ENCODE measurements at regions not wholly inside any gene's neighbourhood (a gene's known extent, or its start where the extent isn't known, plus 50 kb on each side); places are given as distances from the start of the nearest gene placed in this dataset.
"Not testable (repeated sequence)": the region's sequence is repeated elsewhere in the genome, so short reads cannot be mapped to it uniquely, and the experiment has no call there.

GRCh38 chr5:130747556-130747955 is 417.5 kb downstream of the HINT1 start:
- H3K4me2 ChIP-seq (ENCODE audit: insufficient read depth, insufficient read length, low read length), result no peak overlapping the region
- no peaks in the 10 kb centered on the region for H4K20me1 ChIP-seq (ENCODE audit: control insufficient read depth, insufficient read depth, insufficient read length)
- no peak overlapping the region for H2AFZ ChIP-seq (ENCODE audit: low read length)
- no peak overlapping the region for H2BK20ac ChIP-seq (ENCODE audit: low read depth, low read length, poor library complexity, severe bottlenecking)
- H3K23ac ChIP-seq (ENCODE audit: insufficient read length, low read depth, low read length), result no peak overlapping the region
- no peak overlapping the region for H2AK5ac ChIP-seq (ENCODE audit: insufficient read length, low read length)
- H3T11ph ChIP-seq (ENCODE audit: low read length), result no peak overlapping the region
- no peak for TF ChIP-seq CTCF (conservative IDR thresholded peaks at IDR 0.05)
- H2BK5ac ChIP-seq (ENCODE audit: insufficient read length, low read length), result no peak overlapping the region
- H2BK120ac ChIP-seq (ENCODE audit: low read depth, low read length, poor library complexity, severe bottlenecking), result no peak overlapping the region
- H3K18ac ChIP-seq (ENCODE audit: insufficient read length, low read depth, low read length), result no peak overlapping the region
- no peaks in the 10 kb centered on the region for H3K79me1 ChIP-seq (ENCODE audit: insufficient read depth, low read depth, low read length, poor library complexity, severe bottlenecking)
- no peak overlapping the region for H3K4me3 Mint-ChIP-seq
- no peak overlapping the region for H3K56ac ChIP-seq (ENCODE audit: insufficient read length, low read depth, low read length)
- no peaks in the 10 kb centered on the region for H3K4me1 ChIP-seq (ENCODE audit: insufficient read depth, low read length)
- H3K27me3 ChIP-seq (ENCODE audit: insufficient read depth, low read length), result no peaks in the 10 kb centered on the region
- no peak overlapping the region for H3K27ac Mint-ChIP-seq
- no peaks in the 10 kb centered on the region for H3K4me1 Mint-ChIP-seq
- no peak overlapping the region for H3K9ac ChIP-seq (ENCODE audit: extremely low read depth, insufficient read length, low read length)
- no peaks in the 10 kb centered on the region for H3K23me2 ChIP-seq (ENCODE audit: insufficient read length, low read depth, low read length, poor library complexity, severe bottlenecking)
- no peak overlapping the region for H4K8ac ChIP-seq (replicated peaks; ENCODE audit: insufficient read length, low read depth, low read length)
- H4K5ac ChIP-seq (ENCODE audit: insufficient read length, low read depth, low read length), result no peak overlapping the region
- H2BK12ac ChIP-seq (ENCODE audit: insufficient read length, low read depth, low read length), result no peak overlapping the region
- DNase-seq, result no peak
- H3K79me2 ChIP-seq (ENCODE audit: insufficient read depth, low read length), result no peaks in the 10 kb centered on the region
- no peaks in the 10 kb centered on the region for H3K27me3 Mint-ChIP-seq (ENCODE audit: low read depth)
- no peaks in the 10 kb centered on the region for H3K9me3 ChIP-seq (ENCODE audit: control insufficient read depth, low read depth, low read length)
- no peak overlapping the region for H3K27ac ChIP-seq (ENCODE audit: insufficient read length, low read depth, low read length)
- no peak overlapping the region for H4K91ac ChIP-seq (ENCODE audit: insufficient read length, low read depth, low read length)
- H3K4ac ChIP-seq (ENCODE audit: low read depth, low read length), result no peak overlapping the region
- H3K14ac ChIP-seq (ENCODE audit: insufficient read depth, low read length), result no peak overlapping the region
- peaks cover 5 to 8% (median 7%) of the 10 kb centered on the region in 3 experiments; a peak in 4 of 7 replicates for H3K36me3 Mint-ChIP-seq (ENCODE audit: insufficient read depth in 1 of 3, low read depth in 3 of 3)
- H3K9me3 Mint-ChIP-seq, result peaks cover 14 to 15% of the 10 kb centered on the region in 2 experiments
- H2BK15ac ChIP-seq (ENCODE audit: low read depth, low read length), result no peak overlapping the region
- no CpG with 5 or more reads among the region's 2 CpGs for WGBS (ENCODE audit: extremely low coverage, insufficient read length, low lambda C conversion rate)

- not testable (repeated sequence) for H3K4me3 Mint-ChIP-seq; H2BK12ac ChIP-seq (ENCODE audit: insufficient read length, low read depth, low read length); H4K20me1 ChIP-seq (ENCODE audit: control insufficient read depth, insufficient read depth, insufficient read length); H3K27ac ChIP-seq (ENCODE audit: insufficient read length, low read depth, low read length); H3K9ac ChIP-seq (ENCODE audit: extremely low read depth, insufficient read length, low read length); H3K4me1 ChIP-seq (ENCODE audit: insufficient read depth, low read length); H2BK20ac ChIP-seq (ENCODE audit: low read depth, low read length, poor library complexity, severe bottlenecking); H3K36me3 Mint-ChIP-seq (ENCODE audit: insufficient read depth in 1 of 3, low read depth in 3 of 3); H4K91ac ChIP-seq (ENCODE audit: insufficient read length, low read depth, low read length); H3K23ac ChIP-seq (ENCODE audit: insufficient read length, low read depth, low read length); H4K5ac ChIP-seq (ENCODE audit: insufficient read length, low read depth, low read length); H3K79me2 ChIP-seq (ENCODE audit: insufficient read depth, low read length); H3K4me1 Mint-ChIP-seq; H3K4ac ChIP-seq (ENCODE audit: low read depth, low read length); H3K23me2 ChIP-seq (ENCODE audit: insufficient read length, low read depth, low read length, poor library complexity, severe bottlenecking); H2BK120ac ChIP-seq (ENCODE audit: low read depth, low read length, poor library complexity, severe bottlenecking); H3K79me1 ChIP-seq (ENCODE audit: insufficient read depth, low read depth, low read length, poor library complexity, severe bottlenecking); H2BK5ac ChIP-seq (ENCODE audit: insufficient read length, low read length); H3K18ac ChIP-seq (ENCODE audit: insufficient read length, low read depth, low read length); H2BK15ac ChIP-seq (ENCODE audit: low read depth, low read length); H3K27ac Mint-ChIP-seq; H2AK5ac ChIP-seq (ENCODE audit: insufficient read length, low read length); H2AFZ ChIP-seq (ENCODE audit: low read length); H3K9me3 ChIP-seq (ENCODE audit: control insufficient read depth, low read depth, low read length); DNase-seq; H3K4me2 ChIP-seq (ENCODE audit: insufficient read depth, insufficient read length, low read length); H3K27me3 ChIP-seq (ENCODE audit: insufficient read depth, low read length); H3K14ac ChIP-seq (ENCODE audit: insufficient read depth, low read length); H3K27me3 Mint-ChIP-seq (ENCODE audit: low read depth); H3T11ph ChIP-seq (ENCODE audit: low read length); H3K56ac ChIP-seq (ENCODE audit: insufficient read length, low read depth, low read length); H4K8ac ChIP-seq (replicated peaks; ENCODE audit: insufficient read length, low read depth, low read length)
- peaks cover 14 to 15% of the 10 kb centered on the region in 2 experiments for H3K9me3 Mint-ChIP-seq
Measured at GRCh38 chr5:130746641-130747040, 418.4 kb downstream of the HINT1 start.
